ENCODE measurements at regions not wholly inside any gene's neighbourhood (a gene's known extent, or its start where the extent isn't known, plus 50 kb on each side); places are given as distances from the start of the nearest gene placed in this dataset.

DNA sequence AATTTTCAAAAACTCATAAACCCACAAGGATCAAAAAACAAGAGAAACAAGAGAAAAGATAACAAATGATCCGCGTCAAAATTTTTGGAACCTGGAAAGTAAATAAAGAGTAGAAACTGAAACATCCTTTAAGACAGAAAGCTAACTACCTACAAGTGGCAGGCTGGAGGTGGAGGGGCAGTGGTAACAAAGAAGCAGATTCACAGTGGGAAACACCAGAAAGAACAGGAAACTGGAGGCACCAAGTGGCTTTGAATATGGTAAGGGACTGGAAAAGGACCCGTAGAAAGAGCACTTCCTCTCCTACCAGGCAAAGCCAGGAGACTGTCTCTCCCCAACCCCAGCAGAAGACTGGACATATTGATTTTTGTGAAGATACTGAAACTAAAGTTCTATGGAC, 100.6 kb upstream of the TARS1 start:
- no peaks in the 10 kb centered on the region for H3K9me3 ChIP-seq (ENCODE audit: low read length)
- no peaks in the 10 kb centered on the region for H4K20me1 ChIP-seq (ENCODE audit: insufficient read depth)
- no peaks in the 10 kb centered on the region for H3K79me2 ChIP-seq (replicated peaks; ENCODE audit: insufficient read depth, low read length)
- H3K27me3 ChIP-seq (ENCODE audit: insufficient read depth, low read depth, low read length), result no peaks in the 10 kb centered on the region
- TF ChIP-seq POLR2AphosphoS5 (IDR thresholded peaks at IDR 0.05), result no peak
- TF ChIP-seq EP300 (conservative IDR thresholded peaks at IDR 0.05; ENCODE audit: poor library complexity, severe bottlenecking), result no peak
- no peak for TF ChIP-seq REST (IDR thresholded peaks at IDR 0.05; ENCODE audit: borderline replicate concordance)
- no peak for TF ChIP-seq RAD21 (conservative IDR thresholded peaks at IDR 0.05)
- TF ChIP-seq EZH2 (IDR thresholded peaks at IDR 0.05; ENCODE audit: borderline replicate concordance, insufficient read depth, low read length, poor library complexity, severe bottlenecking), result no peak
- TF ChIP-seq CTCF (IDR thresholded peaks at IDR 0.05; ENCODE audit: poor library complexity, severe bottlenecking), result no peak
- no peak for TF ChIP-seq MXI1 (conservative IDR thresholded peaks at IDR 0.05; ENCODE audit: poor library complexity, severe bottlenecking)
- TF ChIP-seq SMC3 (conservative IDR thresholded peaks at IDR 0.05; ENCODE audit: poor library complexity), result no peak
- TF ChIP-seq TAF1 (IDR thresholded peaks at IDR 0.05; ENCODE audit: low read depth), result no peak
- H2AFZ ChIP-seq (ENCODE audit: low read depth, low read length), result no peak overlapping the region
- H3K4me2 ChIP-seq (ENCODE audit: low read length), result no peak overlapping the region
- H3K9ac ChIP-seq (ENCODE audit: low read length), result no peak overlapping the region
- no peaks in the 10 kb centered on the region for H3F3A ChIP-seq (ENCODE audit: insufficient read depth, low read length, poor library complexity, severe bottlenecking)
- H3K36me3 ChIP-seq (ENCODE audit: insufficient read depth, low read length), result no peaks in the 10 kb centered on the region
- H3K27ac ChIP-seq (ENCODE audit: low read length), result no peak overlapping the region
- no peaks in the 10 kb centered on the region for H3K9me2 ChIP-seq (ENCODE audit: insufficient read depth, low read length)
- no peak overlapping the region for H3K4me3 ChIP-seq (ENCODE audit: low read length)

- no peak overlapping the region for H3K4me2 ChIP-seq (ENCODE audit: low read length)
- no peak overlapping the region for H3K27ac ChIP-seq (ENCODE audit: low read length)
- H3K79me2 ChIP-seq (replicated peaks; ENCODE audit: insufficient read depth, low read length), result no peaks in the 10 kb centered on the region
- no peak overlapping the region for H2AFZ ChIP-seq (ENCODE audit: low read depth, low read length)
- no peaks in the 10 kb centered on the region for H3K36me3 ChIP-seq (ENCODE audit: insufficient read depth, low read length)
- no peaks in the 10 kb centered on the region for H4K20me1 ChIP-seq (ENCODE audit: insufficient read depth)
- no peaks in the 10 kb centered on the region for H3F3A ChIP-seq (ENCODE audit: insufficient read depth, low read length, poor library complexity, severe bottlenecking)
- no peaks in the 10 kb centered on the region for H3K9me3 ChIP-seq (ENCODE audit: low read length)
- no peaks in the 10 kb centered on the region for H3K27me3 ChIP-seq (ENCODE audit: insufficient read depth, low read depth, low read length)
- H3K4me3 ChIP-seq (ENCODE audit: low read length), result no peak overlapping the region
- TF ChIP-seq REST (IDR thresholded peaks at IDR 0.05; ENCODE audit: borderline replicate concordance), result no peak
- TF ChIP-seq EP300 (conservative IDR thresholded peaks at IDR 0.05; ENCODE audit: poor library complexity, severe bottlenecking), result no peak
- TF ChIP-seq CTCF (IDR thresholded peaks at IDR 0.05; ENCODE audit: poor library complexity, severe bottlenecking), result no peak
- no peak overlapping the region for H3K9ac ChIP-seq (ENCODE audit: low read length)
- no peaks in the 10 kb centered on the region for H3K9me2 ChIP-seq (ENCODE audit: insufficient read depth, low read length)
Observed at GRCh38 chr5:33341351-33341750, 99.4 kb upstream of the TARS1 start.

Data from neural cell (in vitro differentiated cells).